ENCODE measurements at regions not wholly inside any gene's neighbourhood (a gene's known extent, or its start where the extent isn't known, plus 50 kb on each side); places are given as distances from the start of the nearest gene placed in this dataset.

- H3K9me3 ChIP-seq, result no peaks in the 10 kb centered on the region
- WGBS, result 92% methylated on average over 6 of the region's 10 CpGs
- intact Hi-C loops (cut with DNase I), result loop anchor here (10.0 kb wide), 1 partner anchor 455 kb away; the partner anchor contains the start of gene DLL1
- DNase-seq (ENCODE audit: extremely low spot score), result peak; percentile 60
- TF ChIP-seq POLR2AphosphoS5 (IDR thresholded peaks at IDR 0.05) (no peak), POLR2A (IDR thresholded peaks at IDR 0.05; ENCODE audit: low read depth) (no peak), EP300 (IDR thresholded peaks at IDR 0.05) (no peak), CTCF (IDR thresholded peaks at IDR 0.05) (no peak)
- H3K4me1 ChIP-seq, result no peaks in the 10 kb centered on the region
- peaks cover 0 to 48% (median 0%) of the 10 kb centered on the region in 4 donors for H3K27me3 ChIP-seq
- no peak overlapping the region for H3K4me3 ChIP-seq
- H3K27ac ChIP-seq (replicated peaks in 1 of 4), result no peak overlapping the region
- H3K36me3 ChIP-seq, result no peaks in the 10 kb centered on the region
Measured at GRCh38 chr6:169839493-169839892, 88.1 kb downstream of the ERMARD start.

- peak; percentile 88 for DNase-seq (ENCODE audit: extremely low spot score)
- 93% methylated on average over 27 of the region's 27 CpGs for WGBS
- H3K36me3 ChIP-seq, result no peaks in the 10 kb centered on the region
- no peaks in the 10 kb centered on the region for H3K9me3 ChIP-seq
- H3K27me3 ChIP-seq, result peaks cover 0 to 48% (median 0%) of the 10 kb centered on the region in 4 donors
- intact Hi-C loops (cut with DNase I), result loop anchor here (10.0 kb wide), 1 partner anchor 456 kb away; the partner anchor contains the start of gene DLL1
- no peak overlapping the region for H3K27ac ChIP-seq (replicated peaks in 1 of 4)
- no peak for TF ChIP-seq CTCF (IDR thresholded peaks at IDR 0.05)
- no peak for TF ChIP-seq POLR2AphosphoS5 (IDR thresholded peaks at IDR 0.05)
- no peak for TF ChIP-seq EP300 (IDR thresholded peaks at IDR 0.05)
- TF ChIP-seq POLR2A (IDR thresholded peaks at IDR 0.05; ENCODE audit: low read depth), result no peak
- H3K4me3 ChIP-seq, result no peak overlapping the region
- H3K4me1 ChIP-seq, result no peaks in the 10 kb centered on the region
Measured at GRCh38 chr6:169839029-169839481, 87.6 kb downstream of the ERMARD start.

GRCh38 chr6:169838346-169839028 is 87.1 kb downstream of the ERMARD start:
- H3K27me3 ChIP-seq, result peaks cover 0 to 48% (median 0%) of the 10 kb centered on the region in 4 donors
- peak; percentile 72 for DNase-seq (ENCODE audit: extremely low spot score)
- WGBS, result 90% methylated on average over 27 of the region's 27 CpGs
- H3K4me3 ChIP-seq, result no peak overlapping the region
- intact Hi-C loops (cut with DNase I), result loop anchor here (10.0 kb wide), 1 partner anchor 456 kb away; the partner anchor contains the start of gene DLL1
- TF ChIP-seq POLR2AphosphoS5 (IDR thresholded peaks at IDR 0.05) (no peak), EP300 (IDR thresholded peaks at IDR 0.05) (no peak), POLR2A (IDR thresholded peaks at IDR 0.05; ENCODE audit: low read depth) (no peak), CTCF (IDR thresholded peaks at IDR 0.05) (no peak)
- no peak overlapping the region for H3K27ac ChIP-seq (replicated peaks in 1 of 4)
- H3K9me3 ChIP-seq, result no peaks in the 10 kb centered on the region
- H3K4me1 ChIP-seq, result no peaks in the 10 kb centered on the region
- no peaks in the 10 kb centered on the region for H3K36me3 ChIP-seq

GRCh38 chr6:169837529-169838250 is 86.3 kb downstream of the ERMARD start:
- no peaks in the 10 kb centered on the region for H3K36me3 ChIP-seq
- no peaks in the 10 kb centered on the region for H3K9me3 ChIP-seq
- H3K27me3 ChIP-seq, result peaks cover 0 to 46% (median 0%) of the 10 kb centered on the region in 4 donors
- no peak overlapping the region for H3K4me3 ChIP-seq
- no peak overlapping the region for H3K27ac ChIP-seq (replicated peaks in 1 of 4)
- DNase-seq (ENCODE audit: extremely low spot score), result peak; percentile 85
- 81% methylated on average over 11 of the region's 17 CpGs for WGBS
- intact Hi-C loops (cut with DNase I), result loop anchor here (10.0 kb wide), 1 partner anchor 457 kb away; the partner anchor contains the start of gene DLL1
- no peak for TF ChIP-seq POLR2AphosphoS5 (IDR thresholded peaks at IDR 0.05)
- no peak for TF ChIP-seq EP300 (IDR thresholded peaks at IDR 0.05)
- no peak for TF ChIP-seq POLR2A (IDR thresholded peaks at IDR 0.05; ENCODE audit: low read depth)
- TF ChIP-seq CTCF (IDR thresholded peaks at IDR 0.05), result no peak
- H3K4me1 ChIP-seq, result no peaks in the 10 kb centered on the region

Measured in esophagus muscularis mucosa (tissue), 4 donors.